Stimulated activated CD8-positive, alpha-beta memory T cell treated with anti-CD3 and anti-CD28 coated beads, Interleukin-12 subunit alpha, Interleukin-12 subunit beta, amount 100 ng/mL, for 24 hours (primary cell): ENCODE measurements at regions not wholly inside any gene's neighbourhood (a gene's known extent, or its start where the extent isn't known, plus 50 kb on each side); places are given as distances from the start of the nearest gene placed in this dataset.

Source experiments
- DNase-seq: peaks from one replicate; pipeline ENCODE4 v3.0.0-alpha.2; 2020; ENCODE audit errors: extremely low read depth

DNA sequence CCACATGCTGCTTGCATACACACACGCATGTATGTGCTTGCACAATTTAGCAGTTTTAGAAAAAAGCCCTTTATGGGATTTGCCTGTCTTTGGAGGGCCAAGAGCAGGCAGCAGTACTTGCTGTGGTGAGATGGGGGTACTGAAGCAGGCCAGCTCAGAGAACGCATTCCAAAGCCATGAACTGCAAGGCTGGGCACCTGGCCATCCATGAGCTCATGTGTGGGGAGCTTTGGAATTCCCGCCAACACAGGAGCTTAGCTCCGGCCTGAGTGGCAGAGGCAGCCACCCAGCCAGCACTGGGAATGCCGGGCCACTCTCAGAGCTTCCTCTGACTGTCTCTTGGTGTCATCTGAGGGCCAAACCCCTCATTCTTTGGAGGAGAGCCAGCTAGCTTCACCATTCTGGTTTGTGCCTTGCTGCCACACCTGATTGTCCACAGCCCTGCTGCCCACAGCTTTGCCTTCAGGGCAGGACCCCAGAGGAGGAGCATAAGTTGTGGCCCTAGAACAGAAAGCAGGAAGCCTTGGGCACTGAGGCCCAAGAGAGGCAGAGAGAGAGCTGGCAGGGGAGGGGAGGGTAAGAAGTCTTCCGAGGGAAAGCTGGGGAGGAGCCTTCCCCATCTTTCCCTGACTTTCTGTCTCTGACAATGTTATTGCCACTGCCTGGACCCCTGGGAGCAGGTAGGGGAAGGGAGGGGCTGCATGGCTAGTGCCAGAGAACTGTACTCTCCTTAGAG is 92.1 kb upstream of the POU3F1 start:
- DNase-seq, result no peak

DNA sequence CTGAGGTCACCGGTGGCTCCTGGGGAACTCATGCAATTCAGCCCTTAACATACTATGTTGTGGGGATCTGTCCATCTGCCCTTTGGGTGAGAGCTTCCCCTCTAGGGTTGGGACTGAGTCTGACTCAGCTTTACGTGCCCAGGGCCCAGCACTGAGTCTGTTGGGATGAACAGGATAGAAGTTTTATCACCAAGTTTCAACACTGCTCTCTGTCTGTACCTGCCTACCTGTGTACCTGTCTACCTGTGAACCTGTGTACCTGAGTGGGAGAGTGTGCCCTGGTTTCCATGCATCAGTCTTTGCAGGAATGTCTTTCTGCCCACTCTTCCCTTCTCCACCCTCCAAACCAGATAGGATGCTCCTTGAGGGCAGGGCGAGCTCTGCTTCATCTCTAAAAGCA is 90.6 kb upstream of the POU3F1 start:
- no peak for DNase-seq

DNA sequence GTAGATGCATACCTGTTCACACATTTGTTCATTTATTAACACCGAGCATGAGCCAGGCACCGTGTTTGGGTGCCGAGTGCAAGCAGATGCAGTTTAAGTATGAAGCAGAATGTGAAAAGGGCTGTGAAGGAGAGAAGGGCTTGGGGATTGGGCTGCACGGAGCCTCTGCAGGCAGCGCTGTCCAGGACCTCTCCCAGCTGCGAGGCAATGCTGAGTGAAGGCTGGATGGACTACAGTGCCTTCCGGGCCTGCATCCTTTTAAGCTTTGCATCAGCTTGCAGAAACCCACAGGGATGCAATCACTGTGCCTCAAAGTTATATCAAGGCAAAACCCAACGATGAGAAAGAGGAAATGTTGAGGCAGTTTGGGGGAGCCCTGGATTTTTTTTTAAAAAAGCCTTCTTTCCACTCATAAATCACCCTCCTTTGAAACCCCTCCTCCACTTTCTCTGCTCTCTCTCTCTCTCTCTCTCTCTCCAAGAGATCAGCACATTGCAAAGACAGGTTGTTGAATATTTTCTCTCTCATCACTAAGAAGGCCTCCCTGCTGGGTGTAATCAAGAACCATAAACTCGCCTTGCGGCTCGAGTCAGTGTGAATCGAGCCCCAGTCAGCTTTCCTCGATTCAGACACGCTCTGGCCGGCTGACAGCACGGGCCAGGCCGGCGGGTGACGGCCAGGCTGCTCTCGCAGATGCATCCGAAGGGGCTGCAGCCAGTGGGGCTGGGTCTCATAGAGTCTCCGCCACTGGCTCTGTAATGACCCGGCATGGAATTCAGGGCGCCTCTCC is 89.2 kb upstream of the POU3F1 start:
- DNase-seq, result no peak

DNA sequence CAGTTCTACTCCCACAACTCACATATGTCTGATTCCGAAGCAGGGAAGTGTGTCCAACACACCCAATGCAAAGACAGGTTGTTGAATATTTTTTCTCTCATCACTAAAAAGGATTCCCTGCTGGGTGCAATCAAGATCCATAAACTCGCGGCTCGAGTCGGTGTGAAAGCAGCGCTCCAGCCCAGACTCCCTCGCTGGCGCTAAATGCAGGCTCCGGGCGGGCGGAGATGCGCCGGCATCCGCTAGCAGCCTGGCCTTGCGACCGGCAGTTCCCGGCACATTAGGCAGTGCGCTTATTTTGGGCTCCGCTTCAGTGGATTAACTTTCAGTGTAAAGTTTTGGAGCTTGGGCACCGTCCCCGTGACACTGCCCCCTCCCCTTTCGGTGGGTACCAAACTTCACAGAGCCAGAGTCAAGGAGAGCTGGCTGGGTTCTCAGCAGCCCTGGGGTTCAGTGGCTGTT is 87.7 kb upstream of the POU3F1 start:
- no peak for DNase-seq

DNA sequence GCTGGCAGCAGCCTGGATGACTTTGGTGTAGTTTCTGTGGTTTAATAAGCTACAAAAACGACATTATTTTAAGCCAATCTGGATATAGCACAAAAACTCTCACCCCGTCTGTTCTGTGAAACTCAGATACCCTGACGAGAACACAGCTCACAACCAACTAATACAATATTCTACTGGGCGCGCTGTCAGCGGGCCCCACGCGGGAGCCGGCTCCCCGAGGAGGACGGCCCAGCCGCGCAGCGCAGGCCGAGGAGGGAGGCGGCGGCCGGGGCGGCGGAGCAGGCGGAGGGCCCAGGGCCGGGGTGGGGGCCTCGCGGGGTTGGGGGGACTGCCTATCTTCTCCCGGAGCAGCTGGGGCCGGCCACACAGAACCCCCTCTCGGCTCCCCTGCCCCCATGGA is 87.2 kb upstream of the POU3F1 start:
- no peak for DNase-seq

DNA sequence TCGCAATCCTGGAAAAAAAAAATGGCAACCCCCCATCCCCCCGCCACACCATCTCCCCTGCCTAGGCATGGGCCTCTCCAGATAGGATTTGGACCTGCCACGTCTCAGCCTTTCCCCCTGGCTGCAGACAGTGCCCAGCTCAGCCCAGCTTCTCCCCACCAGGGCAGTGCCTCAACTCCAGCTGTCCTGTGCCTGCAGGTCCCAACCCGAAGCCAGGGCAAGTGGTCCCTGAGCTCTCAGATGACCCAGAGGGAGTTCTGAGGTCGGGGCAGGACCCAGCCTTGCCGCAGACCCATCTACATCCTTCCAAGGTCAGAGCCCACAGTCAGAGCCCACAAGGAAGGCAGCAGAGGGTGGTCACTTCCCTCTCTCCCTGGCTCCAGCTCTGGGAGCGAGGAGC is 86.7 kb upstream of the POU3F1 start:
- no peak for DNase-seq

DNA sequence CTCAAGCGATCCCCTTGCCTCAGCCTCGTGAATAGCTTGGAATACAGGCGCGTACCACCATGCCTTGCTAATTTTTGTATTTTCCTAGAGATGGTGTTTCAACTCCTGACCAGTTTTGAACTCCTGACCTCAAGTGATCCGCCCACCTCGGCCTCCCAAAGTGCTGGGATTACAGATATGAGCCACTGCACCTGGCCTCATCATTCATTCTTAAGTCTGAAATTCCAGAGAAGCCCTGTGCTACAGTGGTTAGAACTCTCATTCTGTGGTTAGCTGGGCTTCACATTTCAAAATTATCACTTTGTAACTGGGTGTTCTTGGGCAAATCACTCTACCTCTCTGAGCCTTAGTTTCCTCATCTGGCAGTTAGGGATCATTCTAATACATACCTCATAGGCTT is 86.1 kb upstream of the POU3F1 start:
- DNase-seq, result no peak

DNA sequence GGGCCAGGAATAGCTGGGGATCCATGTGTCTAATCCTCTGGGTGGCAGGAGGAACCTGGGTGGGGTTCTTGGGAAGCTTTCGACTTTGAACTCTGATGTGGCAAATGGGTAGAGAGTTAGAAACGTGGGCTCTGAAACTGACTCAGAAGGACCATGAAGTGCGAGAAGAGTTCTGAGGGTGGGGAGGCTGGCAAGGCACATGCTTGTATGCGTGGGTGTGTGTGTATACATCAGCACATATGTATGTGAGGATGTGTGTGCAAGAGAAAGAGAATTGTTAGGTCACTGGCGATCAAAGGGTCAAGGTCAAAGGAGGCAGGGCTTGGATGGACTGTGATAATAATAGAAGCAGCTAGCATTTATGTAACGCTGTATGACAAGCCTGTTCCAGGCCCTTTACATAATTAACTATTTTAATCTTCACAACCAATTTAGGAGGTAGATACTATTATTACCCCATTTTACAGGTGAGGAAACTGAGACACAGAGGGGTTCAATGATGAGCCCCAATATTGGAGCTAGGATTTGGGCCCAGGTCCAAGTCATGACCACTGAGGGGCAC is 84.5 kb upstream of the POU3F1 start:
- no peak for DNase-seq

DNA sequence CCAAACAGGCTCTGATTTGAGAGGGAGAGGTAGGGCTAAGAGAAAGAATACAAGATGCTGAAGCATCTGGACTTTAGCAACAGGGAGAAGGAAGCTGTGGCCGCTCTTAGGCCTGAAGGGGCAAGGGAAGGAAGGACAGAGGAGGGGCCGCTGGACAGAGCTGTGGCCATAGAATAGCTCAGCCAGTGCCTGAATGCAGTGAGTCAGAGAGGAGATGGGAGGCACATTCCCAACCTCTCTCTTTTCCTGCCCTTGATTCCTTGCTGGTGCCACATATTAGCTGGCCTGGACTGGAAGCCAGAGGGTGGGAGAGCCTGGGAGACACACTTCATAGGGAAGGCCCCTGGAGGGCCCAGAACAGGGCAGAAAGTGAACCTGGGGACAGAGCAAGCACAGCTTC is 83.4 kb upstream of the POU3F1 start:
- DNase-seq, result no peak

DNA sequence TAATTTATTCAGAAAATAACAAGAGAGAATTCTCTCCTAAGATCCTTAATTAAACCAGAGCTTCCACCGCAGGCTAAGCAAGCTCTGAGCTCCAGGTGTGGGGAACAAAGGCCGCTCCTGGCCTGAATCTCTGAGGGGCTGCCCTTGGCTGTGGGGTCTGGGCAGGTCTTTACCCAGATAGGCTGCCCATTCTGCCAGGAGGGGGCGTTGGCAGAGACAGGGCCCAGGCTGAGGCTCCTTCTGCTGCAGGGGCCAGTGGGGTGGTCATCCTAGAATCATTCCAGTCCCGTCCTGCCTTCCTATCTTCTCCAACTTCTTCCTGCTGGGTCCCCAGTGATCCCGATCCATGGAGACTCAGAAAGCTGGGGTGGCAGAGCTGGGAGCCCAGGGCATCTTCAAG is 82.9 kb upstream of the POU3F1 start:
- DNase-seq, result no peak

DNA sequence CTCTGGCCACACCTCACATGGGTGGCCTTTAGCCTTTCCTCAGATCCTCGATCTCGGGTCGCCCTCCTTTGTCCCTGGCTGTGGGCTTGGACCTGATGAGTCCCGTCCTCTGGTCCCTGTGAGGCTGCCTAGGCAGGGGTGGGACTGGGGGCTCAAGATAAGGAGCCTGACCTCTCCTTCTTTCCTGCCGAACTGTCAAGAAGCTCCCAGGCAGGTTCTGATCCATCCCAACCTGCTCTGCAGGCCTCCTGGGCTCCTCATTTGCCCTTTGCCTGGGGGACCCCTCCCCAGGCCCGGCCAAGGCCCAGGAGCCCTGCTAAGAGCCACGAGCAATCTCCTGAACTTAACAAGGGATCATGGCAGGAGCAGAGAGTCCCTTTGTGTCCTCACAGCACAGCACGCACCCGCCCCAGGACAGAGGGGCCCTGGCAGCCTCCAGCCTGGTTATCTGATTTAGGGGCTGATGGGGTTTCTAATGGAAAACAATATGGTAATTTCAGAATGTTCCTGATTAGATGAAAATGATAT is 82.4 kb upstream of the POU3F1 start:
- no peak for DNase-seq

DNA sequence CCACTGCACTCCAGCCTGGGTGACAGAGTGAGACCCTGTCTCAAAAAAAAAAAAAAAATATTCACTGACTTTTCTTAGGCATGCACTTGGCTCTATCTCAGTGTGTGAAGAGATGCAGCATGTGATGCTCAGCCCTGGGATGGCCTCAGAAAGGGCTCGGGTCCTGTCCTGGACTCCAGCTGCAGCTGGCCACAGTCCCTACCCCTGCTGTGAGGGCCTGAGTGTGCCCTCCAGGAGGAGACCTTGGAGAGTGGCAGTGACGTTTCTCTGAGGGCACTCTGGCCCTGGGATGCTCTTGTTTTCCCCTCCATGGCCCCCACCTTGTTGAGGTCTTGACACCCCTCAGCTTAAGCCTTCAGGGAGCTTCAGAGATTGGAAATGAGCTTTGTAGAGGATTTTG is 81.9 kb upstream of the POU3F1 start:
- DNase-seq, result no peak

DNA sequence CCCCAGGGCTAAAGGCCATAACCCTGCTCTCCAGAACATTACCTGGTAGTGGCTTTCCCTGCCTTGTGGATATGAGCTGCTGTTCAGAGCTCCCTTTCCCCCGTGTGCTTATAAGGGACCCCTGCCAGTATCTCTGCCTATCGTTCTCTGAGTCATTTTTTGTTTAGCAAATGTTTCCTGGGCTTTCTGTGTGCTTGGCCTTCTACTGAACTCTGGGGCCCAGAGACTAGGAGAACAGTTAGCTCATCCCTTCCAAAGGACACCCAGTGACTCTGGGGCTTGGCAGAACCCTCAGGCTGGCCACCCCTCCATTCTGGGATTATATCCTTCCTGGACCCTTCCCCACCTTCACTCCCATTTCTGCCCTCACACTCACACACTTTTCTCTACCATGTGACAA is 80.8 kb upstream of the POU3F1 start:
- no peak for DNase-seq

DNA sequence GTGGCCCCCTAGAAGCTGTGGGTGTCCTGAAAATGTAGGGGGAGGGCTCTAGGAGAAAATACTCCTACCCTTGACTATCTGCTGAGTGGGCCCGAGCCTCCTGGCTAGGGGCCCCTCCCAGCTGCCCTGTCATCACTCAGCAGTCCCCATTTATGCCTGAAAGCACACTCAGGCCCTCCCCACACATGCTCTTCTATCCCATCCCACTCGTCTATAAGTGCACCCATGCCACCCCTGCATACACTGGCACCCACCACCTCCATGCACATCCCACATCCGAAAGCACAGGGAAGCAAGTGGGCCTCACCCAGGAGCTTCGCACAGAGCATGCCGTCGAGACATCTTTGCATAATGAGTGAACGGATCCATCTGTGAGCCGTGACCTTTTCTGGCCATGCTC is 80.4 kb upstream of the POU3F1 start:
- no peak for DNase-seq

DNA sequence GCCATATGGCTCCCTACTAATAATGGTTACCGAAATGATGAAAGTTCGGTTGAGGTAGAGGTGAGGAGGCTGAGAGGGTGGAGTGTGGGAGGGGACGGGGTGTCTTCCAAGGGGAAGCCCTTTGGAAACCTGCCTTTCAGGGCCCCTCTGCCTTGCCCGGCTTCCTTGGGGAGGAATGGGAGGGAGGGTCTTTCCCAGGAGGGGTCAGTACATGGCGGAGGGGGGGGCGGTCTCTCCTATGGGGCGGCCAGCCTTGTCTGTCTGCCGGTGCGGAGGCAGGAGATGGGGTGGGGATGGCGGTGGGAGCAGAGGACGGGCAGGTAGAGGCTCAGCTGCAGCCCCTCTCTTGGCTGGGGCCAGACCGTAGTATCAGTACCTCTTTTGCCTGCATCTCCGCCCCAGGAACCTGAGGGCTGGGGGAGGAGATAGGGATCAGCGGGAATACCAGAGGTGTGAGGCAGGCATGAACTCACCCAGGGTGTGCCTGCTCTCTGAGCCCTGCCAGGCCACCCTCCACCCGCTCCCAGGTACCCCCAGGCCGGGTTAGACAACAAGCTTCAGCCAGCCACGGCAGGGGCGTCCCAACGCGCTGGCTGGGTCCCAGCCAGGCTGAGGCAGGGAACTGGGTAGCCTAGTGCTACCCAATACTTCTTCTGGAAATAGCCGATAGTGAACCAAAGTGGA is 79.4 kb upstream of the POU3F1 start:
- DNase-seq, result no peak

DNA sequence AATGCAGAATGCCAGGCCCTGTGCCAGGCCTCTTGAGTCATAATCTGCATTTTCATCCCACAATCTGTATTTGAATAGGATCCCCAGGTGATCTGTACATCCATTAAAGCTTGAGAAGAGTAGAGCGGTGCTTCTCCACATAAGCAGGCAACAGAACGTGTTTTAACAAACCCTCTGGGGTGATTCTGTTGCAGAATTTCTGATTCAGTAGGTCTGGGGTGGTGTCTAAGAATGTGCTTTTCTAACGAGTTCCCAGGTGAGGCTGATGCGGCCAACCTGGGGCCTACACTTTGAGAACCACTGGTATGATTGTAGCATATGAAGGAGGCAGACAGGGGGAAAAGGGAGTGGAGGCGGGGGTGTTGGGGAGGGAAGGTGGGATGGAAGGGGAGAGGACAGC is 78.4 kb upstream of the POU3F1 start:
- no peak for DNase-seq

DNA sequence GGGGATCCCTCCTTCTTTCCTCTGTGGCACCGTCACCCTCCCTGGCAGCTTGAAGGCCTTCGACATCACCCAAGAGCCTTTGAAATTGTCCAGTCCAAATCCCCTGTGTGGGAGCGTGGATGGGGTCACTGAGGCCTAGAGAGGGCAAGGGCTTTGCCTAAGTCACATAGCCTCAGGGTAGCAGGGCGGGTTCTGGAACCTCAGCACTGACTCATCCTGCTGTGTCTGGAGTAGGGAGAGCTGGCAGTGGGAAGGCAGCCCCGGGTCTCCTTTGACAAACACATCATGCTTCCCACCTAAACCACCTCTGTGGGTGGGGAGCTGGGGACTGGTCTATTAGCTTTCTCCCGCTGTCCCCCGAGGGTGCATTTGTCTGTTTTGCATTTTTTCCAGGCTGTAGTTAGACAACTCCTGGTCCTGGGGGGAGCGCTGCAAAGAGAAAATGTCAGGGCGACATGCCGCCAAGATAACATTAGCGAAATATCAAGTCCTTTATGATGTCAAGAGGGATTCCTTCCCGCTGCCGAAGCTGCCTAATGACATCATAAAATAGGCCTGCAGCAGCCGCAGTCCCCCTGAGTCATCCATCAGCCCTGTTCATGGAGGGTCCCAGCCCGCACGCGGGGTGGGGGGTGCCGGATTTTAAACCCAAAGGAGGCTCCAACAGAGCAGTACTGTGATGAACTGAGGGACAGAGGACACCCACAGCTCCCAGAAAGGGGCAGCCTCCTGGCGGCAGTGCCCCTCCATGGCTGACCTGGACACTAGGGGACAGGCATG is 77.0 kb upstream of the POU3F1 start:
- no peak for DNase-seq

DNA sequence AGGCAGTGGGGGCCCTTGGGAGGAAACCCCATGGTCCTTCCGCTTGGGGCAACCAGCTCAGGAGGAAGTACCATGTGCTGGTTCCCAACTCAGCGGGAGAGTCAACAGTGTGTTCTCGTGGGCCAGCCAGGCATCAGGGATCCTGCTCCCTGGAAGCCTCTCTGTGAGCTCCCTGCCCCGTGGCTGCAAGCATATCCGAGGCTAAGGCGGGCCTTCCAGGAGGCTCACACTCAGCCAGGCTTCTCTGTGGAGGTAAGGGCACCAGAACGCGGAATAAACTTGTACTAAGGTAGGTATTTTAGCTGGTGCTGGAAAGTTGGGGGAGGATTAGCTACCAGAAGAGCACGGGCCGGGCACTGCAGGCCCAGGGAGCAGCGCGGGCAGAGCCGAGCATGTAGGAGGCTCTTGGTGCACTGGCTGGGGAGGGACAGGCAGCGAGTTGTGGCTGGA is 74.7 kb upstream of the POU3F1 start:
- DNase-seq, result no peak

DNA sequence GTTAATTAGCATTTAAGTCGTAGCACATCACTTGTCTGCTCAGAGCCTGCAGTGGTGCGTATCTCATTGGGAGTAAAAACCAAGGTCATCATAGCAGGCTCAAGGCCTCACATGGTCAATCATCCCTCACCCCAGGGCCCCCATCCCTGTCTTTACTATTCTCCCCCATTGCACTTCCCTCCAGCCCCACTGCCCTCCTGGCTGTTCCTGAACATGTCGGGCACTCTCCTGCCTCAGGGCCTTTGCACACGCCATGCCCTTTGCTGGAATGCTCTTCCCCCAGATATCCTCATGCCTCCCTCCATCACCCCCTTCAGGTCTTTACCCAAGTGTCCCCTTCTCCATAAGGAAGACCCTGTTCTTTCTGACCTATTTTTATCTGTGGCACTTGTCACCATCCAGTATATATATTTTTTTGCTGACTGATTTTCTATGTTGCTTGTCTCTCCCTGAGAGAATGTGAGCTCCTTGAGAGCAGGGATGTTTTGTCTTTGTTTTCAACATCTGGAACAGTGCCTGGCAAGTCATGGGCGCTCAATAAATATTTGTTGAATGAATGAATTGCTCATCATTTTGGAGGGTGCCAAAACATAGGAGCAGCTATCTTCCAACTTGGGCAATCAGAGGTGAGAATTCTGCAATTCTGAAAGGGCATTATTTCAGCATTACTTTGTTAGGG is 74.1 kb upstream of the POU3F1 start:
- no peak for DNase-seq

DNA sequence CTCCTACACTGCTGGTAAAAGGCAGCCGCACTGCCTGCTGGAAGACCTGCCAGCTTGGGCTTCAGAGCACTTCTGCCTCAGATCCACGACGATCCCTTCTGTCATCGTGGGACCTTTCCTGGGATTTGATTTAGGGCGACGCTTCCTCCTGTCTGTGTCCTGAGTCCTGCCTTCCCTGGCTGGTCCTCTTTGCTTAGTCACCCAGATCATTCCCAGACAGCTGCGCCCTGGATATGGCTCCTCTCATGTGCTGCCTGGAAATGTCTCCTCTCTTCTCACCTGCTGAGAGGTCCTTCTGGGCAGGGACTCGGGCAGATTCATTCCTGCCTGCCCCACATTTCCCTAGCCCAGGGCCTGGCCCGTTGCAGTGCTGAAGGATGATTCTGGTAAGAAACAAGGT is 72.4 kb upstream of the POU3F1 start:
- no peak for DNase-seq

DNA sequence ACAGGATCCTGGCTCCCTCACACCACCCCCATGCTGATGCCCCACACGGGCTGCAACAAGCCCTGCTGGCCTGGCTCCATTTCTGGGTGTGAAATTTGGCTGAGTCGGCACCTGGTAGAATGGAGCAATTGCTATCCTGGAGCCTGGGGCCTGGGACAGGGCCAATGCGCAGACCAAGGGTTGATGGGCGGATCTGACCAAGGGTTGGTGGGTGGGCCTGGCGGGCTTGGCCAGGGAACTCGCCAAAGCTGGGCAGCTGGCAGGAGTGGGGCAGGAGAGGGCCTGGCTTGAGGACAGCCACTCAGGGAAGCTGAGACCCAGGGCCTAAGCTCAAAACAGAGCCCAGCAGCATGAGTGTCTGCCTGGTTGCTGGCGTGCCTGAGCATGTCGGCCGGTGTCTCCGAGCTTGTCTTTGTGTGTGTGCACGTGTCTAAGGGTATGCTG is 70.9 kb upstream of the POU3F1 start:
- DNase-seq, result no peak
